ENCODE measurements at regions not wholly inside any gene's neighbourhood (a gene's known extent, or its start where the extent isn't known, plus 50 kb on each side); places are given as distances from the start of the nearest gene placed in this dataset.
A peak's percentile ranks its signal among the peaks of the same experiment; 100 is the strongest.

GRCh38 chr2:36172824-36173223 lies 182.8 kb upstream of the CRIM1 start:
- Histone ChIP-seq H4K20me1 (ENCODE audit: insufficient read depth, low read length) (no peaks in the 10 kb centered on the region), H2AFZ (ENCODE audit: low read depth, low read length) (no peak overlapping the region), H3K4me1 (ENCODE audit: insufficient read depth, low read length) (no peaks in the 10 kb centered on the region), H3K9me3 (ENCODE audit: insufficient read depth, low read depth, low read length) (no peaks in the 10 kb centered on the region), H3K27me3 (ENCODE audit: insufficient read depth, low read length) (no peaks in the 10 kb centered on the region), H3K36me3 (ENCODE audit: insufficient read depth, low read length) (no peaks in the 10 kb centered on the region), H3K4me3 (ENCODE audit: insufficient read depth, low read depth, low read length) (no peak overlapping the region), H3K9ac (ENCODE audit: low read length) (no peak overlapping the region), H3K4me2 (ENCODE audit: low read length) (no peak overlapping the region), H3K27ac (ENCODE audit: low read depth, low read length) (no peak overlapping the region), H3K79me2 (ENCODE audit: insufficient read depth, low read length) (no peaks in the 10 kb centered on the region)
- Mint-ChIP-seq H3K9me3 (ENCODE audit: unreplicated experiment) (no peaks in the 10 kb centered on the region), H3K27me3 (ENCODE audit: low read depth, unreplicated experiment) (peaks cover 3% of the 10 kb centered on the region), H3K36me3 (ENCODE audit: low read depth, unreplicated experiment) (no peaks in the 10 kb centered on the region), H3K4me1 (ENCODE audit: low read depth, unreplicated experiment) (peaks cover 3% of the 10 kb centered on the region), H3K27ac (ENCODE audit: unreplicated experiment) (no peak overlapping the region), H3K4me3 (ENCODE audit: unreplicated experiment) (no peak overlapping the region)
- FAIRE-seq (no peak), DNase-seq (ENCODE audit: low read depth) (peak; percentile 6)
- no peak for TF ChIP-seq EZH2 (IDR thresholded peaks at IDR 0.05; ENCODE audit: insufficient read depth, low read length)
- TF ChIP-seq CTCF (IDR thresholded peaks at IDR 0.05; ENCODE audit: insufficient read depth, low read depth, low read length) = no peak

- H3K79me2 ChIP-seq (ENCODE audit: insufficient read depth, low read length) = no peaks in the 10 kb centered on the region
- H3K4me1 Mint-ChIP-seq (ENCODE audit: low read depth, unreplicated experiment) = peaks cover 3% of the 10 kb centered on the region
- no peaks in the 10 kb centered on the region for H4K20me1 ChIP-seq (ENCODE audit: insufficient read depth, low read length)
- no peak overlapping the region for H3K4me2 ChIP-seq (ENCODE audit: low read length)
- H3K36me3 ChIP-seq (ENCODE audit: insufficient read depth, low read length) = no peaks in the 10 kb centered on the region
- H3K9me3 Mint-ChIP-seq (ENCODE audit: unreplicated experiment) = no peaks in the 10 kb centered on the region
- no peak for DNase-seq (ENCODE audit: low read depth)
- no peaks in the 10 kb centered on the region for H3K27me3 ChIP-seq (ENCODE audit: insufficient read depth, low read length)
- TF ChIP-seq CTCF (IDR thresholded peaks at IDR 0.05; ENCODE audit: insufficient read depth, low read depth, low read length) (no peak), EZH2 (IDR thresholded peaks at IDR 0.05; ENCODE audit: insufficient read depth, low read length) (no peak)
- H3K9ac ChIP-seq (ENCODE audit: low read length) = no peak overlapping the region
- no peaks in the 10 kb centered on the region for H3K4me1 ChIP-seq (ENCODE audit: insufficient read depth, low read length)
- H3K4me3 ChIP-seq (ENCODE audit: insufficient read depth, low read depth, low read length) = no peak overlapping the region
- no peaks in the 10 kb centered on the region for H3K9me3 ChIP-seq (ENCODE audit: insufficient read depth, low read depth, low read length)
- no peak for FAIRE-seq
- no peak overlapping the region for H3K4me3 Mint-ChIP-seq (ENCODE audit: unreplicated experiment)
- no peak overlapping the region for H3K27ac Mint-ChIP-seq (ENCODE audit: unreplicated experiment)
- no peak overlapping the region for H3K27ac ChIP-seq (ENCODE audit: low read depth, low read length)
- peaks cover 3% of the 10 kb centered on the region for H3K27me3 Mint-ChIP-seq (ENCODE audit: low read depth, unreplicated experiment)
- no peaks in the 10 kb centered on the region for H3K36me3 Mint-ChIP-seq (ENCODE audit: low read depth, unreplicated experiment)
- no peak overlapping the region for H2AFZ ChIP-seq (ENCODE audit: low read depth, low read length)
These were observed 184.8 kb upstream of the CRIM1 start for GRCh38 chr2:36170805-36171204.

GRCh38 chr2:36169843-36170242 lies 185.7 kb upstream of the CRIM1 start:
- H3K4me3 ChIP-seq (ENCODE audit: insufficient read depth, low read depth, low read length) = no peak overlapping the region
- no peak overlapping the region for H3K4me3 Mint-ChIP-seq (ENCODE audit: unreplicated experiment)
- no peak overlapping the region for H3K9ac ChIP-seq (ENCODE audit: low read length)
- no peak overlapping the region for H3K27ac ChIP-seq (ENCODE audit: low read depth, low read length)
- no peak overlapping the region for H3K4me2 ChIP-seq (ENCODE audit: low read length)
- H3K27ac Mint-ChIP-seq (ENCODE audit: unreplicated experiment) = no peak overlapping the region
- peaks cover 3% of the 10 kb centered on the region for H3K4me1 Mint-ChIP-seq (ENCODE audit: low read depth, unreplicated experiment)
- peaks cover 3% of the 10 kb centered on the region for H3K27me3 Mint-ChIP-seq (ENCODE audit: low read depth, unreplicated experiment)
- FAIRE-seq (no peak), DNase-seq (ENCODE audit: low read depth) (no peak)
- TF ChIP-seq EZH2 (IDR thresholded peaks at IDR 0.05; ENCODE audit: insufficient read depth, low read length) (no peak), CTCF (IDR thresholded peaks at IDR 0.05; ENCODE audit: insufficient read depth, low read depth, low read length) (no peak)
- no peaks in the 10 kb centered on the region for H3K9me3 Mint-ChIP-seq (ENCODE audit: unreplicated experiment)
- H2AFZ ChIP-seq (ENCODE audit: low read depth, low read length) = no peak overlapping the region
- no peaks in the 10 kb centered on the region for H3K27me3 ChIP-seq (ENCODE audit: insufficient read depth, low read length)
- H4K20me1 ChIP-seq (ENCODE audit: insufficient read depth, low read length) = no peaks in the 10 kb centered on the region
- H3K9me3 ChIP-seq (ENCODE audit: insufficient read depth, low read depth, low read length) = no peaks in the 10 kb centered on the region
- no peaks in the 10 kb centered on the region for H3K36me3 ChIP-seq (ENCODE audit: insufficient read depth, low read length)
- H3K36me3 Mint-ChIP-seq (ENCODE audit: low read depth, unreplicated experiment) = no peaks in the 10 kb centered on the region
- H3K4me1 ChIP-seq (ENCODE audit: insufficient read depth, low read length) = no peaks in the 10 kb centered on the region
- H3K79me2 ChIP-seq (ENCODE audit: insufficient read depth, low read length) = no peaks in the 10 kb centered on the region
